Loucy (cell line): ENCODE measurements at regions not wholly inside any gene's neighbourhood (a gene's known extent, or its start where the extent isn't known, plus 50 kb on each side); places are given as distances from the start of the nearest gene placed in this dataset.

Experiments
- CTCF ChIP-seq: fragments of 200-600 bp; sonication (generic); conservative IDR thresholded peaks from 2 replicates; pipeline ENCODE4 v1.5.1; 2014; ENCODE audit warnings: mild to moderate bottlenecking, antibody characterized with exemption, low read length
- EZH2phosphoT487 ChIP-seq: fragments of 200-600 bp; IDR thresholded peaks from 2 replicates; pipeline ENCODE4 v1.6.1; 2018; ENCODE audit warnings: antibody characterized with exemption, mild to moderate bottlenecking, moderate library complexity, borderline replicate concordance

- no peak for TF ChIP-seq CTCF
- TF ChIP-seq EZH2phosphoT487, result no peak
Observed at GRCh38 chr6:141140905-141141304, 991.8 kb upstream of the GJE1 start.
